ENCODE measurements at regions not wholly inside any gene's neighbourhood (a gene's known extent, or its start where the extent isn't known, plus 50 kb on each side); places are given as distances from the start of the nearest gene placed in this dataset.

- no peak for FAIRE-seq
- no peak for TF ChIP-seq POLR2AphosphoS5 (IDR thresholded peaks at IDR 0.05; ENCODE audit: low read depth, low read length)
- TF ChIP-seq TAF1 (IDR thresholded peaks at IDR 0.05; ENCODE audit: borderline replicate concordance, low read depth, low read length) = no peak
- TF ChIP-seq POLR2A (IDR thresholded peaks at IDR 0.05; ENCODE audit: low read depth, low read length) = no peak
- DNase-seq (ENCODE audit: insufficient read length) = no peak
These were observed 85.4 kb downstream of the HES1 start for GRCh38 chr3:194221336-194221735.

- no peak for DNase-seq (ENCODE audit: insufficient read length)
- TF ChIP-seq POLR2AphosphoS5 (IDR thresholded peaks at IDR 0.05; ENCODE audit: low read depth, low read length) (no peak), TAF1 (IDR thresholded peaks at IDR 0.05; ENCODE audit: borderline replicate concordance, low read depth, low read length) (no peak), POLR2A (IDR thresholded peaks at IDR 0.05; ENCODE audit: low read depth, low read length) (no peak)
- no peak for FAIRE-seq
These were observed 88.0 kb downstream of the HES1 start for GRCh38 chr3:194223951-194224350.

GRCh38 chr3:194224471-194225417 is 88.8 kb downstream of the HES1 start:
- FAIRE-seq = no peak
- TF ChIP-seq TAF1 (IDR thresholded peaks at IDR 0.05; ENCODE audit: borderline replicate concordance, low read depth, low read length) (no peak), POLR2AphosphoS5 (IDR thresholded peaks at IDR 0.05; ENCODE audit: low read depth, low read length) (no peak)
- DNase-seq (ENCODE audit: insufficient read length) = no peak

GRCh38 chr3:194225418-194225812 is 89.5 kb downstream of the HES1 start:
- no peak for FAIRE-seq
- no peak for DNase-seq (ENCODE audit: insufficient read length)
- TF ChIP-seq POLR2AphosphoS5 (IDR thresholded peaks at IDR 0.05; ENCODE audit: low read depth, low read length) (no peak), TAF1 (IDR thresholded peaks at IDR 0.05; ENCODE audit: borderline replicate concordance, low read depth, low read length) (no peak), POLR2A (IDR thresholded peaks at IDR 0.05; ENCODE audit: low read depth, low read length) (no peak)

GRCh38 chr3:194225988-194226663 is 90.2 kb downstream of the HES1 start:
- no peak for FAIRE-seq
- TF ChIP-seq POLR2A (IDR thresholded peaks at IDR 0.05; ENCODE audit: low read depth, low read length) (no peak), TAF1 (IDR thresholded peaks at IDR 0.05; ENCODE audit: borderline replicate concordance, low read depth, low read length) (no peak), POLR2AphosphoS5 (IDR thresholded peaks at IDR 0.05; ENCODE audit: low read depth, low read length) (no peak)
- no peak for DNase-seq (ENCODE audit: insufficient read length)

GRCh38 chr3:194231929-194232832 is 96.2 kb downstream of the HES1 start:
- DNase-seq (ENCODE audit: insufficient read length) (no peak), FAIRE-seq (no peak)
- no peak for TF ChIP-seq POLR2A (IDR thresholded peaks at IDR 0.05; ENCODE audit: low read depth, low read length)
- TF ChIP-seq TAF1 (IDR thresholded peaks at IDR 0.05; ENCODE audit: borderline replicate concordance, low read depth, low read length) = no peak
- no peak for TF ChIP-seq POLR2AphosphoS5 (IDR thresholded peaks at IDR 0.05; ENCODE audit: low read depth, low read length)

GRCh38 chr3:194233150-194233549 is 97.2 kb downstream of the HES1 start:
- no peak for TF ChIP-seq POLR2A (IDR thresholded peaks at IDR 0.05; ENCODE audit: low read depth, low read length)
- TF ChIP-seq POLR2AphosphoS5 (IDR thresholded peaks at IDR 0.05; ENCODE audit: low read depth, low read length) = no peak
- no peak for TF ChIP-seq TAF1 (IDR thresholded peaks at IDR 0.05; ENCODE audit: borderline replicate concordance, low read depth, low read length)
- no peak for FAIRE-seq
- DNase-seq (ENCODE audit: insufficient read length) = no peak

- TF ChIP-seq POLR2AphosphoS5 (IDR thresholded peaks at IDR 0.05; ENCODE audit: low read depth, low read length) = no peak
- no peak for TF ChIP-seq TAF1 (IDR thresholded peaks at IDR 0.05; ENCODE audit: borderline replicate concordance, low read depth, low read length)
- TF ChIP-seq POLR2A (IDR thresholded peaks at IDR 0.05; ENCODE audit: low read depth, low read length) = no peak
- no peak for DNase-seq (ENCODE audit: insufficient read length)
- no peak for FAIRE-seq
These were observed 99.2 kb downstream of the HES1 start for GRCh38 chr3:194235160-194235559.

GRCh38 chr3:194237110-194237509 is 101.2 kb downstream of the HES1 start:
- no peak for DNase-seq (ENCODE audit: insufficient read length)
- FAIRE-seq = no peak
- TF ChIP-seq POLR2AphosphoS5 (IDR thresholded peaks at IDR 0.05; ENCODE audit: low read depth, low read length) = no peak
- TF ChIP-seq TAF1 (IDR thresholded peaks at IDR 0.05; ENCODE audit: borderline replicate concordance, low read depth, low read length) = no peak
- TF ChIP-seq POLR2A (IDR thresholded peaks at IDR 0.05; ENCODE audit: low read depth, low read length) = no peak

GRCh38 chr3:194240766-194241165 is 104.8 kb downstream of the HES1 start:
- no peak for FAIRE-seq
- no peak for TF ChIP-seq POLR2A (IDR thresholded peaks at IDR 0.05; ENCODE audit: low read depth, low read length)
- TF ChIP-seq POLR2AphosphoS5 (IDR thresholded peaks at IDR 0.05; ENCODE audit: low read depth, low read length) = no peak
- TF ChIP-seq TAF1 (IDR thresholded peaks at IDR 0.05; ENCODE audit: borderline replicate concordance, low read depth, low read length) = no peak

More at GRCh38 chr3:194240766-194241165, 104.8 kb downstream of the HES1 start:
- no peak for DNase-seq (ENCODE audit: insufficient read length)
